ENCODE measurements at regions not wholly inside any gene's neighbourhood (a gene's known extent, or its start where the extent isn't known, plus 50 kb on each side); places are given as distances from the start of the nearest gene placed in this dataset.

DNA sequence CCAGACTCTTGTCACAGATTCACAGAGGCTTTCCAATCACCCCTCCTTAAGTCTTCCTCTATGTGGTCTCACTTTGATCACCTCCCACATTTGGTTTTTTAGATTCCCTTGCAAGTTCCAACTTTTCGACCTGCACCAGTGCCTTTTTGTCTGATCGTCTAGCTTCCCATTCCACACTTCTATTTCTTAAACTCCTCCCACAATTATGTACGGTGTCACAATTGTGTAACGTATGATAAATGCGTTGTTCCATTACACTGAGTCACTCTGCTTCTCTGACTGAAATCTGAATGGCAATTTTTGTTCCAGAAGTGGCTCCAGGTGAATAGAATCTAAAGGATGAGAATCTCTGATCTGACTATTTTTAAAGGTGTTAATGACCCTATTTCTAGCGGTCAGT, 320.1 kb downstream of the LMX1A start:
- FAIRE-seq (no peak), DNase-seq (ENCODE audit: insufficient read length, low spot score) (no peak)

DNA sequence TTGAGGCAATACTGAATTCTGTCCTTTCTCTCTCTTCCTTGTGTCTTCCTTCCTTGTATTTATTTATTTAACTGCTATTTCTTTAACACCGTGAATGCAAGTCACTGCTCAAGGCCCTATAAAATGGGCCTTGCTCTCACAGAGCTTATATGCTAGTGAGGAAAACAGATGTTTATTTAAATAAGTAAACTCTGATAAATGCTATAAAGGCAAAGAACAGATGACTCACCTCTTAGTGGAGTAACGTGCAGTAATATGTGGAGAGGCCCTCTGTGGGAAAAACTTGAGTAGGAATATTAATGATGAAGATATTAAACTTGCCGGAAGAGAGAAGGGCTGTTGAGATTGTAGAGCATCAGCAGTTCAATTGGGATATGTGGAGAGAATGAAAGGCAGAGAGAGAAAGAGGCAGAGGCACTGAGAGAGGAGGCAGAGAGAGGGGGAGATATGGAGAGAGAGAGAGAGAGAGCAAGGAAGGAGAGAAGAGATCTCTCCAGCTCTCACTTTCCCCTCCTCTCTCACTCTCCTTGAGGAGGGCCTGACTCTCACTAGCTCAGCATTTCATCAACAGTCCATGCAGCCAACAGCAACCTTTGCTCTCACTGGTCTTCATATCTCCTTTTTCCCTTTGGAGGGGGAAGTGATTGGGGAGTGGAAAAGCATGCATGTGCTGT, 322.2 kb downstream of the LMX1A start:
- DNase-seq (ENCODE audit: insufficient read length, low spot score) (no peak), FAIRE-seq (no peak)

- DNase-seq (ENCODE audit: insufficient read length, low spot score) (no peak), FAIRE-seq (no peak)
Measured at GRCh38 chr1:165031001-165031400, 325.5 kb downstream of the LMX1A start.

DNA sequence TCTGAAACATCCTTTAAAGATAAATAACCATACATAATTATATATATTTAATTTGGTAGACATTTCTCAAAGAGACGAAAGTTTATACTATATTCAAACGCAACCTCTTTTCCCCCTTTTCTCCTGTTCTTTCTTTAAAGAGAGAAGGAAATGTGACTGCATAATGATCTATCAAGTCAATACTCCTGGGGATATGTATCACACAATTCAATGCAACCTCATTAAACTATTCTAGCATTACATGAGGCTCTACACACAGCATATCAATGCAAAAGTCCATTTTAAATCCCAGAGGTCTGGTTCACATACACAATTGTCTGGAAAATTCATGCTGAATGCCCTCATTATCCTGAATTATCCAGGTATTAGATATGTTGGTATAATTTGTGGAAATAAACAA, 330.7 kb downstream of the LMX1A start:
- no peak for FAIRE-seq
- no peak for DNase-seq (ENCODE audit: insufficient read length, low spot score)

DNA sequence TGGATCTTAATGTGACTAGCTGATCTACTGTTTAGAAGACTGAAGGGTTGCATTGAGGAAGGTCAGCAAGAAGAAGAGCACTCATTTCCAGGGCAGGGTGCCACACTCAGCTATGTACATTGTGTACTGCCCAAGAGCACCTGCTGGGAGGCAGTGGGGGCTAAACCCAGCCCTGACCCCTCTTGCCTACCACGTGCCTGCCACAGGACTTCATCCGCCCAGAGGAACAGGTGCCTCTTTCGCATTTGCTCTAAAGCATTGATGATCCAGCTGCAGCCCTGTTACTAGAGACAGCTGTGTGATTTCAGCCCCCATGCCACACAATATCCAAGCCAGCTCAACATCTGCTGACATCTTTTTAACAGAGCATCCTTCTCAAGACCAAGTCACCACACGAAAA, 341.8 kb downstream of the LMX1A start:
- no peak for DNase-seq (ENCODE audit: insufficient read length, low spot score)
- no peak for FAIRE-seq

GRCh38 chr1:165011991-165012531, 344.5 kb downstream of the LMX1A start:
- DNase-seq (ENCODE audit: insufficient read length, low spot score) (no peak), FAIRE-seq (no peak)

GRCh38 chr1:165011186-165011585, 345.3 kb downstream of the LMX1A start:
- DNase-seq (ENCODE audit: insufficient read length, low spot score) (no peak), FAIRE-seq (no peak)

GRCh38 chr1:165010418-165011070, 346.0 kb downstream of the LMX1A start:
- no peak for DNase-seq (ENCODE audit: insufficient read length, low spot score)
- FAIRE-seq = no peak

DNA sequence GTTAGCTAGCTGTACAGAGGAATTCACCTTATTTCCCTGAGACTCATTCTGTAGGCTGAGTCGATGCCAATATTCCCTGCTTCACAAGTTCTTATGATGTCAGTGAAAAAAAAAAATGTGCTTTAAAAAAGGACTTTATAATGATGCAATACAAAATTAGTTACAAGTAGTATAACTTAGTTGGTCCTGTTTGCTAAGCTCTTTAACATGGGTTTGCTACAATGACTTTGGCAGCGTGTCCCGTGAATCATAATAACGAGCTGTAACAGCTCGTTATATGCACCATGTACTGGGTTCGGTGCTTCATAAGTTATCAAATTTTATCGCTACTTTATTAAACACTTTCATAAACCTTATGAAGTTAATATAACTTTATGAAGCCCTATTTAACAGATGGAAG, 349.7 kb downstream of the LMX1A start:
- no peak for FAIRE-seq
- no peak for DNase-seq (ENCODE audit: insufficient read length, low spot score)

- FAIRE-seq = no peak
- no peak for DNase-seq (ENCODE audit: insufficient read length, low spot score)
Measured at GRCh38 chr1:164999146-164999545, 357.4 kb downstream of the LMX1A start.

DNA sequence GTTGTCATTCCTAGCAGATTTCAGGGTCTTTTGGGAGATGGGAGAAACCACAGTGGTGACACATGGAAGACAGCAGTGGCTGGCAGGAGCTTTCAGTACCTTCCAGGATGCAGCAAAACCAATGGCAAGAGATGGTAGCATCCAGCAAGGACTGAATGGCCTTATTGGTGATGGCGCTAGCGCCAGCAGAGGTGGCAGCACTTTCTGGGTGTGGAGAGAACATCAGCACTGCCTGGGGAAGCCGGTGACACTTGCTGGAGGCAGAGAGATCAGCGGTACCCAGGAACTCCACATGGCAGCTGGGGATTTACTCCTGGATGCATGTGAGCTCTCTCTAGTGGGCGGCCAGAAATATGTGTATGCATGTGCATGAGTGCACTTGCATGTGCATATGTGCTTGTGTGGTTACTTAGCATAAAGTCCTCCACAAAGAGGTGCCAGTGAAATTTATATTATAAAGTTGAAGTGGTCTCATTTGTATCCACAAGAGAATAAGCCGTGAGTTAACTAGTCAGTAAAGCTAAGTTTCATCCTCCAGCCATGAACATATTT, 364.7 kb downstream of the LMX1A start:
- DNase-seq (ENCODE audit: insufficient read length, low spot score) (no peak), FAIRE-seq (no peak)

GRCh38 chr1:164983023-164983650, 373.4 kb downstream of the LMX1A start:
- FAIRE-seq (no peak), DNase-seq (ENCODE audit: insufficient read length, low spot score) (no peak)

DNA sequence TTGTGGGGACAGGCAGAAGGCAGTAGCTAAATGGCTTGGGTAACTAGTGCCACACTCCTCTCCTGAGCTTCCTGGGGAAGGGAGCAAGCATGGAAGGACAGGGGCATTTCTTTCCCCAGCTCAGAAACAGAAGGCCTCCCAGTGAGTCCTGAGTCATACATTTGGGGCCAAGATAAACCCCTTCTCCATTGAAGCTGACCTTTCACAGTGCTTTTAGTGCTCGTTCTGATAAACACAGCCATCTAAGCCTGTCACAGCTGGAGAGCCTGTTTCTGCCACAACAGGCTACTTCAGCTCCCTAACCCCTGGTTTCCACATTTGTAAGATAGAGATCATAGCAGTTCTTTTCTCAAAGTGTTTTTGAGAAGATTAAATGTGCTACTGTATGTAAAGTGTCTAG, 374.0 kb downstream of the LMX1A start:
- DNase-seq (ENCODE audit: insufficient read length, low spot score) = no peak
- FAIRE-seq = no peak

GRCh38 chr1:164977561-164977960, 379.0 kb downstream of the LMX1A start:
- no peak for FAIRE-seq
- DNase-seq (ENCODE audit: insufficient read length, low spot score) = no peak

DNA sequence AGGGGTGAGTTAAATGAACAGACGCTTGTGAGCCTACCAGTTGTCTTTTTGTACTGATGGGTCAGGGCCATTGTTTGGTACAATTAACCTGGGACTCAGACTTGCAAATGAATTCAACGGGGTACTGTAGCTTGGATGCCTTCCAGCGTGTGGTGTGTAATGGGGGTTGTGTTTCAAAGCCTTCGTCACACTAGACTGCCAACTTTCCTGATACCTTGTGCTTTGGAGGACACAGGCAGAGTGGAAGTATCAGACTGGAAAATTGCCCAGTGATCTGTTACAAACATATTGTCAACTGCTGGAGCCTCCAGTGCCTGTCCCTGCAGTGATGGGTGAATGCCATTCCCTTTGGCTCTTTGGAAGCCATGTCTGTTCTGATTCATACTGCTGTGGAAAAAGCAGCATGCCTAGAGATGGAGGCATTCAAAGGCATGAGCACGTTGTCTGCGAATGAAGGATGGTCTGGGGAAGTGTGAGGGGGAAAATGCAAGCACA, 384.5 kb downstream of the LMX1A start:
- no peak for DNase-seq (ENCODE audit: insufficient read length, low spot score)

GRCh38 chr1:164971391-164971790, 385.1 kb downstream of the LMX1A start:
- FAIRE-seq = no peak
- no peak for DNase-seq (ENCODE audit: insufficient read length, low spot score)

More for the DNA sequence above, 384.5 kb downstream of the LMX1A start:
- FAIRE-seq = no peak

- DNase-seq (ENCODE audit: insufficient read length, low spot score) (no peak), FAIRE-seq (no peak)
Measured at GRCh38 chr1:164969253-164969652, 387.3 kb downstream of the LMX1A start.

DNA sequence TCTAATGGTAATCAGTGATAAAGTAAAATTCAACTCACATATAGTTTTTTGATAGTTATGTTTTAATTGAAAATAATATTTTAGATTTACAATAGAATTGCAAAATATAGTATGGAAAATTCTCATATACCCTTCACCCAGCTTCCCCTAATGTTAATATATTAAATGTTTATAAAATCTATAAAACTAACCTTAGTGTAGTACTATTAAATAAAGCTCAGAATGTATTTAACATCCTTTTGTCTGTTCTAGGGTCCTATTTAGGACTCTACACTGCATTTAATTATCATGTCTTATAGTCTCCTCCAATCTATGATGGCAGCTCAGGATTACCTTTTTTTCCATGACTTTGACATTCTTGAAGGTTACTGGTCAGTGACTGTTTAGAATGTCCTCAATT, 389.2 kb downstream of the LMX1A start:
- DNase-seq (ENCODE audit: insufficient read length, low spot score) (no peak), FAIRE-seq (no peak)

GRCh38 chr1:164961715-164962114, 394.8 kb downstream of the LMX1A start:
- FAIRE-seq = no peak
- no peak for DNase-seq (ENCODE audit: insufficient read length, low spot score)

DNA sequence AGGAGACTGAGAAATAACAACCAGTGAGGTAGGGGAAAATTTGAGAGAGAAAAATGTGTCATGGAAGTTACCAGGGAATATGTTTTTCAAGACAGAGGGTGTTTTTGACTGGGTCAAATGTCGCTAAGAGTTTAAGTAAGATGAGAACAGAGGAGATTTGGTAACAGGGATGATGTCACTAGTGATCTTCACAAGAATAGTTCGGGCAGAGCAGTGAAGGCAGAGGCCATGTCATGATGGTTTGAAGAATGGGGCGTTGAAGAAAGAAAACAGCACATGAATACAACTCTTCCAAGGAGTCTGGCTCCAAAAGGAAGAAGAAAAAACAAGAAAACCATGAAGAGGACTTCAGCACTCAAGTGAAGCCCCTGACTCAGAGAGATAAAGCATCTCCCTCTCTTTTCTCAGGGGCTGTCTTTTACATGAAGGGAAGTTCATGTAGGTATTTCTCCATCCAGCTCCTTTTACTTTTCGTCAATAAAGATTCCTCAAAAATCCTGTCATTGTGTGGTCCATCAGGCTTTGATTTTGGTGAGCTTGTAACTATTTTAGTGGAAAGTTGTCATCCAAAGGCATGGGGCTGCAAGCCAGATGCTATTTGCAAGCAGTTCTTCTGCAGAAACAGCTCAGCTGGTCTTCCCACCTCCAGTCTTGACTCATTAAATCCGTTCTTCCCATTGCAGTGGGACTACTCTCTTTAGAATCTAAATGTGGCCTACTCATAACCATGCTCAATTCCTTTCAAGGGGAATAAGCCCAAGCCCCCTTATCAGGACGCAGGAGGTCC, 397.3 kb downstream of the LMX1A start:
- DNase-seq (ENCODE audit: insufficient read length, low spot score) (no peak), FAIRE-seq (no peak)

DNA sequence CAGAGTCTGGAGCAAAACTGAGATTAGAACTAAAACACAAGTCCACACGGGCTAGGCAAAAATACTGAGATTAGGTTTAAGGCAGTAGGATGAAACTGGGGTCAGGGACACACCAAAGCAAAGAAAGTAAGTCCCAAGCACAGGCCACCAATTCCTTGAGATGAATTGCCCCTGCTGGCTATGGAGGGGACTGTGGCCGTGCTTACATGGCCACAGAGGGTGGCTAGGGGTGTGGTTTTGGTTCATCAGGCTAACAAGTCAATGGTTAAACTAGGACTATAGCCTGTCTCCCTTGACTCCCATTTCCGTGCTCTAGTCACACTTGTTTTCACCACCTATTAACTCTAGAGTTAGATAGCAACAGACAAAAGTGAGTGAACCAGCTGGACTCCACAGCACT, 394.8 kb downstream of the PBX1 start:
- FAIRE-seq = no peak
- DNase-seq (ENCODE audit: insufficient read length, low spot score) = no peak
